ENCODE measurements at regions not wholly inside any gene's neighbourhood (a gene's known extent, or its start where the extent isn't known, plus 50 kb on each side); places are given as distances from the start of the nearest gene placed in this dataset.

DNA sequence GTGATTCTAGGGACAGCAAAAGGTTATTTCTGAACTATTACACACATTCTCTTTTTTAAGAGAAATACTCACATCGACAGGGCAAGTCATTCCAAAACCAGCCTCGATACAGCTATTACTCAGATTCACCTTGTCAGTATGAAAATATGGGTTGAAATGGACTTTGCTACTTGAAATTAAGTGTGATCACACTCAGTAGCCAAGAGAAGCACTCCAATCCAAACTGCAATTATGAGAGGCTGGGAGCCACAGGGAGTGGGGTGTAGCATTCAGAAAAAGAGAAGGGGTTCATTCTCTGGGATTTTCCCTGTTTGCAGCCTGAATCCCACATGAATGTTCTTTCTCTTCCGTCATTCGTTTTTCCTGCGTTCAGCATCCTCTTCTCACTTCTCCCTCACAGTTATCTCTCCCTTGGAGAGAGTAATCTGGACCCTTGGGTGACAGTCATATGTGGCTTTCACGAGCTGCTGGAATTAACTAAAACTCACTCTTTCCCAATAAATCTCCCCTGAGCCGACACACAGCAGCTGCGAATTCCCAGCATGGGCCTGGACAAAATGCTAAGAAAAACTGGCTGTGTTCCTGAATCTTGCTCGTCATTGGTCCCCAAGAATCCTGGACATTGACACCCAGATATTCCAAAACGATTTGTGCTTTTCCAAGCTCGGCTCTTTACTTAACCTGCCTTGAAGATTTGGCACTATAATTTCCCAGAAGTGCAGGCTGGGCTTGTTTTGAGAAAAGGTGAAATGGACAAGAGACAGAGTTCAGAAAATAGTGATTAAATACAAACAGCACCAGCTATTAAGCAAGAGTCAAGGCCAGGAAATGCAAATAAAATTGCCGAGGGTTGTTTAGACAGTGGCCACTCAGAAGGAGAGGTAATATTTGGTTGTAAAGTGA, 199.5 kb upstream of the PLEKHG7 start (continued):
- TF ChIP-seq, protein P1, sequence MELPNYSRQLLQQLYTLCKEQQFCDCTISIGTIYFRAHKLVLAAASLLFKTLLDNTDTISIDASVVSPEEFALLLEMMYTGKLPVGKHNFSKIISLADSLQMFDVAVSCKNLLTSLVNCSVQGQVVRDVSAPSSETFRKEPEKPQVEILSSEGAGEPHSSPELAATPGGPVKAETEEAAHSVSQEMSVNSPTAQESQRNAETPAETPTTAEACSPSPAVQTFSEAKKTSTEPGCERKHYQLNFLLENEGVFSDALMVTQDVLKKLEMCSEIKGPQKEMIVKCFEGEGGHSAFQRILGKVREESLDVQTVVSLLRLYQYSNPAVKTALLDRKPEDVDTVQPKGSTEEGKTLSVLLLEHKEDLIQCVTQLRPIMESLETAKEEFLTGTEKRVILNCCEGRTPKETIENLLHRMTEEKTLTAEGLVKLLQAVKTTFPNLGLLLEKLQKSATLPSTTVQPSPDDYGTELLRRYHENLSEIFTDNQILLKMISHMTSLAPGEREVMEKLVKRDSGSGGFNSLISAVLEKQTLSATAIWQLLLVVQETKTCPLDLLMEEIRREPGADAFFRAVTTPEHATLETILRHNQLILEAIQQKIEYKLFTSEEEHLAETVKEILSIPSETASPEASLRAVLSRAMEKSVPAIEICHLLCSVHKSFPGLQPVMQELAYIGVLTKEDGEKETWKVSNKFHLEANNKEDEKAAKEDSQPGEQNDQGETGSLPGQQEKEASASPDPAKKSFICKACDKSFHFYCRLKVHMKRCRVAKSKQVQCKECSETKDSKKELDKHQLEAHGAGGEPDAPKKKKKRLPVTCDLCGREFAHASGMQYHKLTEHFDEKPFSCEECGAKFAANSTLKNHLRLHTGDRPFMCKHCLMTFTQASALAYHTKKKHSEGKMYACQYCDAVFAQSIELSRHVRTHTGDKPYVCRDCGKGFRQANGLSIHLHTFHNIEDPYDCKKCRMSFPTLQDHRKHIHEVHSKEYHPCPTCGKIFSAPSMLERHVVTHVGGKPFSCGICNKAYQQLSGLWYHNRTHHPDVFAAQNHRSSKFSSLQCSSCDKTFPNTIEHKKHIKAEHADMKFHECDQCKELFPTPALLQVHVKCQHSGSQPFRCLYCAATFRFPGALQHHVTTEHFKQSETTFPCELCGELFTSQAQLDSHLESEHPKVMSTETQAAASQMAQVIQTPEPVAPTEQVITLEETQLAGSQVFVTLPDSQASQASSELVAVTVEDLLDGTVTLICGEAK (IDR thresholded peaks at IDR 0.05; ENCODE audit: borderline replicate concordance): peak; percentile 2; the same call in 1 of the 2 replicates
- TF ChIP-seq ZBTB4 (CRISPR knock-in tag; IDR thresholded peaks at IDR 0.05) (no peak), ZNF274 (IDR thresholded peaks at IDR 0.05; ENCODE audit: insufficient read depth, insufficient read length) (no peak), PBX3 (IDR thresholded peaks at IDR 0.05; ENCODE audit: insufficient replicate concordance, low read depth, low read length) (peak; percentile 5), IKZF1 (conservative IDR thresholded peaks at IDR 0.05) (peak; percentile 99), MXI1 (IDR thresholded peaks at IDR 0.05; ENCODE audit: low read depth, low read length) (no peak), NR2C1 (IDR thresholded peaks at IDR 0.05) (no peak), CEBPZ (IDR thresholded peaks at IDR 0.05; ENCODE audit: low read depth, low read length) (no peak), TBL1XR1 (IDR thresholded peaks at IDR 0.05; ENCODE audit: low read depth, low read length) (peak; percentile 60), ZNF217 (IDR thresholded peaks at IDR 0.05) (peak; percentile 83; the same call in 1 of the 2 replicates), TCF12 (IDR thresholded peaks at IDR 0.05; ENCODE audit: low read depth, low read length) (no peak), TCF3 (IDR thresholded peaks at IDR 0.05; ENCODE audit: borderline replicate concordance, insufficient read depth, low read depth, low read length) (peak; percentile 62; the same call in 1 of the 2 replicates), NFIC (IDR thresholded peaks at IDR 0.05; ENCODE audit: low read depth, low read length) (peak; percentile 100), RBBP5 (conservative IDR thresholded peaks at IDR 0.05) (no peak), HSF1 (IDR thresholded peaks at IDR 0.05; ENCODE audit: low read depth, low read length) (no peak)

Measured in GM12878 (cell line).